Heart left ventricle (tissue), 16 donors: ENCODE measurements at regions not wholly inside any gene's neighbourhood (a gene's known extent, or its start where the extent isn't known, plus 50 kb on each side); places are given as distances from the start of the nearest gene placed in this dataset.

Experiments used
- ATAC-seq, 4 donors: fragments of 200-7000 bp; cut with Tn5 transposase; one replicate each; pipeline ENCODE4 v1.9.1; 2020 to 2022; ENCODE audit warnings: moderate library complexity in 4 of 4, mild to moderate bottlenecking in 3 of 4, moderate number of reproducible peaks in 1 of 4
- DNase-seq, 5 donors: peaks; one replicate each; pipeline ENCODE4 v3.0.0-alpha.2; 2020
- H3K27ac ChIP-seq, 12 donors: fragments of 200-600 bp; sonication (generic) in 4 of 12; one replicate each; pipeline versions ENCODE4 v1.5.0 to v1.8.0; 2016 to 2022; ENCODE audit warnings: mild to moderate bottlenecking in 2 of 12
- H3K27me3 ChIP-seq, 9 donors: fragments of 200-600 bp; sonication (generic) in 2 of 9; one replicate each; pipeline versions ENCODE4 v1.5.1 to v1.8.0; 2016 to 2022; ENCODE audit warnings: mild to moderate bottlenecking in 3 of 9
- H3K36me3 ChIP-seq, 9 donors: fragments of 200-600 bp; sonication (generic) in 2 of 9; one replicate each; pipeline versions ENCODE4 v1.5.0 to v1.8.0; 2018 to 2022; ENCODE audit warnings: mild to moderate bottlenecking in 2 of 9
- H3K4me1 ChIP-seq, 12 donors: fragments of 200-600 bp; sonication (generic) in 4 of 12; one replicate each; pipeline versions ENCODE4 v1.5.0 to v1.8.0; 2016 to 2022; ENCODE audit warnings: mild to moderate bottlenecking in 3 of 12
- H3K4me3 ChIP-seq, 12 donors: fragments of 200-600 bp; sonication (generic) in 4 of 12; one replicate each; pipeline versions ENCODE4 v1.5.0 to v1.8.0; 2017 to 2022; ENCODE audit warnings: mild to moderate bottlenecking in 9 of 12, moderate library complexity in 4 of 12
- H3K9me3 ChIP-seq, 12 donors: fragments of 200-600 bp; sonication (generic) in 4 of 12; one replicate each; pipeline versions ENCODE4 v1.5.0 to v1.8.0; 2016 to 2022; ENCODE audit warnings: mild to moderate bottlenecking in 1 of 12
- POLR2A ChIP-seq, 2 donors: fragments of 450-650 bp; IDR thresholded peaks; one replicate each; pipeline ENCODE4 v1.6.1; 2017; ENCODE audit warnings: antibody characterized with exemption in 2 of 2, mild to moderate bottlenecking in 2 of 2, moderate library complexity in 2 of 2
- WGBS, 4 donors: extraction: QIAGEN DNeasy Blood & Tissue Kit in 2 of 4; methylation state at CpG; one replicate each; pipeline versions ENCODE4 v1.1.5 to v1.1.7; 2013 to 2018; 5-methylcytosine and 5-hydroxymethylcytosine counted together
- intact Hi-C, 10 donors: fragments of 100-400 bp; cut with DNase I; formaldehyde crosslinking; loops; one replicate each; pipeline versions ENCODE4 v1.11.1 to v1.14.2; 2022
- TF ChIP-seq, protein P1 (sequence below), 12 donors: fragments of 200-600 bp; sonication (generic) in 4 of 12; IDR thresholded peaks; one replicate each; pipeline versions ENCODE4 v1.5.0 to v1.8.0; 2018 to 2022; ENCODE audit warnings: antibody characterized with exemption in 12 of 12, mild to moderate bottlenecking in 5 of 12
- donor health status: ischemic (EF 13 %, LVEDD 7.1; RV severe dilation, severe dysfunction).
- donor health status: healthy with polysubstance abuse.
- donor health status: DM: no; HTN: yes; CAD: no.
- donor health status: DM: no; HTN: no; CAD: no.
- donor health status: ischemic (EF 25% LVEDD 6.9; RV normal size, moderate dysfunction).
- donor health status: ischemic (EF 25% LVEDD 5.7; RV mildly dilated, moderate dysfunction).
- donor health status: healthy.
- donor health status: DM: yes; HTN: yes; CAD: no.
- donor health status: ischemic (EF 35%, LVEDD 5.7; RV mildly dilated, moderate dysfunction).
- donor health status: nonischemic (EF 11% LVEDD 7.7; RV severe dilation, severe dysfunction).
- donor health status: DM: yes; HTN: yes; CAD: no.
- donor health status: PGD.
- donor health status: ischemic (EF 29% LVEDD 5.4; RV normal size, mild dysfunction).
- donor health status: nonischemic (EF 23%, LVEDD 6.1; RV moderate dilation, normal function).

DNA sequence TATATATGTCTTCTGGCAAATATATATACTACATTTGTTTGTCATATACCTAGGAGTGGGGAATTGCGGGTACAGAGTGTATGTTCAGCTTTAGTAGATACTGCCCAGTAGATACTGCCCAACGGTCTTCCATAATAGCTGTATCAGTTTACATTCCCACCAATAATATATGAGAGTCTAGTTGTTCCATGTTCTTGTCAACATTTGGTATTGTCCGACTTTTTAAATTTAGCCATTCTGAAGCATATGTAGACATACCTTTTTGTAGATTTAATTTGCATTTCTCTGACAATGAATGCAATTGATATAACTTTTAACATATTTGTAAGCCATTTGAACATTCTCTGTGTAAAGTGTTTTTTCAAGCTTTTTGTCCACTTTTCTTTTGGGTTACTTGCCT, 99.0 kb upstream of the HIVEP3 start:
- intact Hi-C loops = no loop called here

GRCh38 chr1:42017259-42017658, 98.5 kb upstream of the HIVEP3 start:
- Histone ChIP-seq H3K4me3 (no peak overlapping the region), H3K27me3 (no peaks in the 10 kb centered on the region), H3K27ac (no peak overlapping the region), H3K9me3 (peaks cover 0 to 18% (median 1%) of the 10 kb centered on the region in 12 donors), H3K4me1 (peaks cover 0 to 13% (median 2%) of the 10 kb centered on the region in 12 donors), H3K36me3 (no peaks in the 10 kb centered on the region)
- 96 to 100% (median 98%) methylated on average over 2 of the region's 2 CpGs for WGBS, 4 donors
- ATAC-seq (no peak), DNase-seq (no peak)
- intact Hi-C loops = no loop called here
- TF ChIP-seq POLR2A (IDR thresholded peaks at IDR 0.05) = no peak
- TF ChIP-seq, protein P1, sequence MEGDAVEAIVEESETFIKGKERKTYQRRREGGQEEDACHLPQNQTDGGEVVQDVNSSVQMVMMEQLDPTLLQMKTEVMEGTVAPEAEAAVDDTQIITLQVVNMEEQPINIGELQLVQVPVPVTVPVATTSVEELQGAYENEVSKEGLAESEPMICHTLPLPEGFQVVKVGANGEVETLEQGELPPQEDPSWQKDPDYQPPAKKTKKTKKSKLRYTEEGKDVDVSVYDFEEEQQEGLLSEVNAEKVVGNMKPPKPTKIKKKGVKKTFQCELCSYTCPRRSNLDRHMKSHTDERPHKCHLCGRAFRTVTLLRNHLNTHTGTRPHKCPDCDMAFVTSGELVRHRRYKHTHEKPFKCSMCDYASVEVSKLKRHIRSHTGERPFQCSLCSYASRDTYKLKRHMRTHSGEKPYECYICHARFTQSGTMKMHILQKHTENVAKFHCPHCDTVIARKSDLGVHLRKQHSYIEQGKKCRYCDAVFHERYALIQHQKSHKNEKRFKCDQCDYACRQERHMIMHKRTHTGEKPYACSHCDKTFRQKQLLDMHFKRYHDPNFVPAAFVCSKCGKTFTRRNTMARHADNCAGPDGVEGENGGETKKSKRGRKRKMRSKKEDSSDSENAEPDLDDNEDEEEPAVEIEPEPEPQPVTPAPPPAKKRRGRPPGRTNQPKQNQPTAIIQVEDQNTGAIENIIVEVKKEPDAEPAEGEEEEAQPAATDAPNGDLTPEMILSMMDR (IDR thresholded peaks at IDR 0.05) = no peak

More for the DNA sequence above, 99.0 kb upstream of the HIVEP3 start:
- ATAC-seq = no peak
- H3K4me3 ChIP-seq = no peak overlapping the region
- WGBS, 4 donors = 95 to 96% (median 95%) methylated on average over 3 of the region's 3 CpGs
- H3K9me3 ChIP-seq = peaks cover 0 to 18% (median 1%) of the 10 kb centered on the region in 12 donors
- no peak overlapping the region for H3K27ac ChIP-seq
- H3K4me1 ChIP-seq = peaks cover 0 to 13% (median 2%) of the 10 kb centered on the region in 12 donors
- TF ChIP-seq POLR2A (IDR thresholded peaks at IDR 0.05) = no peak
- no peak for DNase-seq
- H3K36me3 ChIP-seq = no peaks in the 10 kb centered on the region
- H3K27me3 ChIP-seq = no peaks in the 10 kb centered on the region

GRCh38 chr1:42014823-42015222, 96.1 kb upstream of the HIVEP3 start:
- H3K4me3 ChIP-seq = no peak overlapping the region
- H3K4me1 ChIP-seq = peaks cover 0 to 13% (median 2%) of the 10 kb centered on the region in 12 donors
- H3K36me3 ChIP-seq = no peaks in the 10 kb centered on the region
- peaks cover 0 to 18% (median 1%) of the 10 kb centered on the region in 12 donors for H3K9me3 ChIP-seq
- no peak overlapping the region for H3K27ac ChIP-seq
- DNase-seq (no peak), ATAC-seq (no peak)
- intact Hi-C loops = no loop called here
- H3K27me3 ChIP-seq = no peaks in the 10 kb centered on the region
- 78 to 93% (median 83%) methylated on average over 3 of the region's 3 CpGs for WGBS, 4 donors
- TF ChIP-seq, protein P1 (IDR thresholded peaks at IDR 0.05) = no peak
- TF ChIP-seq POLR2A (IDR thresholded peaks at IDR 0.05) = no peak

- Histone ChIP-seq H3K36me3 (no peaks in the 10 kb centered on the region), H3K4me1 (peaks cover 0 to 13% (median 2%) of the 10 kb centered on the region in 12 donors), H3K4me3 (no peak overlapping the region), H3K27ac (no peak overlapping the region), H3K27me3 (no peaks in the 10 kb centered on the region), H3K9me3 (peaks cover 0 to 9% (median 0%) of the 10 kb centered on the region in 12 donors)
- WGBS, 4 donors = 55 to 60% (median 57%) methylated on average over 7 of the region's 7 CpGs
- DNase-seq (no peak), ATAC-seq (no peak)
- intact Hi-C loops = no loop called here
- no peak for TF ChIP-seq POLR2A (IDR thresholded peaks at IDR 0.05)
- TF ChIP-seq, protein P1 (IDR thresholded peaks at IDR 0.05) = no peak
Measured at GRCh38 chr1:42013881-42014470, 95.3 kb upstream of the HIVEP3 start.

GRCh38 chr1:42012852-42013251, 94.1 kb upstream of the HIVEP3 start:
- Histone ChIP-seq H3K4me3 (no peak overlapping the region), H3K36me3 (no peaks in the 10 kb centered on the region), H3K27ac (no peak overlapping the region), H3K9me3 (peaks cover 0 to under 1% (median 0%) of the 10 kb centered on the region in 12 donors), H3K4me1 (peaks cover 0 to 21% (median 4%) of the 10 kb centered on the region in 12 donors), H3K27me3 (no peaks in the 10 kb centered on the region)
- no peak for ATAC-seq
- no peak for TF ChIP-seq POLR2A (IDR thresholded peaks at IDR 0.05)
- TF ChIP-seq, protein P1 (IDR thresholded peaks at IDR 0.05) = no peak
- no peak for DNase-seq
- intact Hi-C loops = no loop called here
- 83 to 90% (median 87%) methylated on average over 1 of the region's 1 CpG for WGBS, 4 donors
